ENCODE measurements at regions not wholly inside any gene's neighbourhood (a gene's known extent, or its start where the extent isn't known, plus 50 kb on each side); places are given as distances from the start of the nearest gene placed in this dataset.

DNA sequence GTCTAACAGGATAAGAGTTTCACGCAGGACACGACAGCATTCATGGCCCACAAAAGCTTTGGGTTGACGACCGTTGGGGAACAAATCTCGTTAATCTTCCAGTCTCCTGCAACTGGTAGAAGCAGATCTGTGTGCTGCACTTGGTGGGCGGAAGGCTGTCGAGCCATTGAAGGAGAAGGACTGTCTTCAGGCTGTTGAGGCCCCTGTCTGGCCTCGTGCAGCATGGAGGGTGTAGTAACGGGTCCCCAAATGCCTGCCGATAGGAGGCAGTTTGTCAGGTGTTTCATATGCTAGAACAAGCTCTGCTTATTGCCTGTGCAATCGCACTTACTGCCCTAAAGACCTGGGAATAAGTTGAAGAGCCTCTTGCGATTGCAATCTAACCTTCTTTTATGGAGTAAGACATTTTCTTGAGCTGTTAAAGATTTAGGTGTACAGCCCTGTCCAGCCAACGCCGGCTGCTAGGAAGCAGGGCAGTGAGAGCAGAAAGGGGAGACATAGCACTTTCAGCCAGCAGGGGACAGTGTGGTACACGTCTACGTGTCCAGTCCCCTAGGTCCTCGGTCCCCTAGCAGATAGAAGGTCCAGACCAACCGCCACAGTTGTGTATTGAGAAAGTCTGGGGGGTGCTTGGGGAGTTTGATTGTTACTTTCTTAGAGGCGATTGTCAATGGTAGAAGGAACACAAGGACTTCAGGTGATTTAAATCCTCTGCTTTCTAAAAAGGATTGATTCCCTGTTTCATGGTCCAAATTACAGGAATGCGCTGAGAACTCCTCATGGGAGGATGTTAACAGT, 102.3 kb upstream of the TMPRSS2 start:
- peak; percentile 22 for DNase-seq (ENCODE audit: low spot score)

DNA sequence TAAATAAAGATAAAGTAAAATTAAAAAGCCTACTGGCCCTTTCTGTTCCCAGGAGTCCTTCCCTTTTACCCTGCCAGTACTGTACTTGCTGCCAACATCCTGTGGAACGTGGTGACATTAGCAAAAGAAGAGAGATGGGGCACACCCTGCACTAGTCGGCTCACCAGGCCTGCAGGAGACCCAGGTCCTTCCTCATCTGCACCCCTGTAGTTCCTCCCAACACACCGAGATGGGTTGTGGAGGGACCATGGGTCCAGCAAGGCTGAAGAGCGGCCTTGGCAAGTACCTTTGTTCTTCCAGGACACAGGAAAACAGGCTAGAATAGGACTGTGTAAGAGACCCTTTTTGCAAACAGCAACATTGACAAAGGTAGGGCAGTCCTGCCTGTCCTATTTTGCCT, 98.7 kb upstream of the TMPRSS2 start:
- DNase-seq (ENCODE audit: low spot score): no peak

DNA sequence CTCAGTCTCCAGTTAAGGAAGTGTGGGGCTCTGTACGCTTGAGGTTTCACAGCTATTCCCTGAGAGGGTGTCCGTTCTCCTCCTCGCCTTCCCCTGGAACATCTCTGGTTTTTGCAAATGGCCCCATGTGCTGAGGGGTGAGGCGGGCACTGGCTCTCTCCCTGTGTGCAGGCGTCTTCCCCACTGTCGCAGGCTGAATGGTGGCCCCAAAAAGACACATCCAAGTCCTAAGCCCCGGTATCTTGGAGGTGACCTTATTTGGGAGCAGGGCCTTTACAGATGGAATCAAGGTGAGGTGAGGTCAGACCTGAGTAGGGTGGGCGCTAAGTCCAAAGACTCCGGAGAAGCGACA, 98.0 kb upstream of the TMPRSS2 start:
- no peak for DNase-seq (ENCODE audit: low spot score)

DNA sequence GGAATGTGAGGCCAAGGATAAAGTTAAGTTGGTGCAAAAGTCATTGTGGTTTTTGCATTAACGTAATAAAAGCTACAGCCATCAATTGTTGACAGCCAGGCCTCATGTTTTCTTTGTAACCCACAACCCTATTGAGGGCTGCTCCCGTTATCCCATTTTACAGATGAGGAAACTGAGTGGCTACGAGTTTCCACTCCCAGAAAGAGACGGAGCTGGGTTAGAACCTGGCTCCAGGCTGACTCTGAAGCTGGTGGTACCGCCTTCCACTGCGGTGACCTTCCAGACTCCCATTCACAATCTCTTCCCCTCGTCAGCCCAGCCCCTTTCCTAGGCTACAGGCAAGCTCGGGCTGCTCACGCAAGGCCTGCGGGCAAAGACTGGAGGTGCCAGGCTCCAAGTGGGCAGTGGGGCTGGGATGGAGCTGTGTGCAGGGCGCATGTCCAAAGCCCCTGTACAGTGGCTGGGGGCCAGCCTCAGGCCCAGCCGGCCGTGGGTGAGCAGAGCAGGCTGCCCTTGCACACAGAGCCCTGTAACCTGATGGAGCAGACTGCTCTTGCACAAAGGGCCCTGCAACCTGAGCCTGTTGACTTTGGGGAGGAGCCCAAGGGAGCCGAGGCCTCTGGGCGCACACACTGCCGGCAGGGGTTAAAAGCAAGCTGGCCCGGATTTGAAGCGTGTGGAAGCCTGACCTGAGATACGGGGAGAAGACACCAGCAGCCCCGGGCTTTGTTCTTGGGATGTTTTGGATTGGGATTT, 97.4 kb upstream of the TMPRSS2 start:
- DNase-seq (ENCODE audit: low spot score): no peak

DNA sequence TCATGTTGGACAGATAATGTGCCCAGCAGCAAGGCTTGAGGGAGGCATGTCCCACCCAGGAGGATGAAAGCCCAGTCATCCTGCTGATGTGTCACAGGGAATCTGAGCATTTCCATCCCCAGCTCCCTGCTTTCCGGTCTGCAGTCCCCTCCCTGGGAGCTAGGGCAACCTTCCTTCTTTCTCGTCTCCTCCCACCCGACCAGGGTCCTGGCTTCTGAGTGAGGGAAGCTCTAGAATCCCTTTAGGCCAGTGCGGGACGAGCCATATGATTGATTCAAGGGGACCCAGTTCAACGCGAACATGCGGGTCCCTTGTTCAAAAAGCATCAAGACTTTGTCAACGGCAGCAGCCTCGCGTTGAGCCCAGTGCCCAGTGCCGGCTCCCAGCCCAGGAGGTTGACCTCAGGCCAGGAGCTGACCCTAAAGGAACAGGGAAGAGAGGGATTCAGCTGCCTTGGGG, 96.7 kb upstream of the TMPRSS2 start:
- no peak for DNase-seq (ENCODE audit: low spot score)

DNA sequence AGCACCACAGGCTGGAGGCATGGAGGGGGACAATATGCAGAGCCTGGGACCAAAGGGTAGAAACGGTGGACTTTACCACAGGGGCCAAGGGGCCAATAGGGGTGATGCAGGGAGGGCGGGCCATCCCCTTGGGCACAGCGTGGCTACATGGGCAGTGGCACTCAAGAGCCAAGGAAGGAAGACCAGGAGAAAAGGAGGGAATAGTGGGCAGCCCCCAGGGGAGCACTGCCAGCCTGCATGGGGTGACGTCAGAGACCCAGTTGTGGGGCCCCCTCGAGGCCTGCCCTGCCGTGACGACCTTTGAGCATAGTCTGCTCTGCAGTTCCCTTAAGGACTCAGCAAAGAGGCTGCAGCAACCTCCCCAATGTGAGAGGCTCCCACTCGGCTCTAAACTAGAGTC, 95.5 kb upstream of the TMPRSS2 start:
- DNase-seq (ENCODE audit: low spot score): no peak

DNA sequence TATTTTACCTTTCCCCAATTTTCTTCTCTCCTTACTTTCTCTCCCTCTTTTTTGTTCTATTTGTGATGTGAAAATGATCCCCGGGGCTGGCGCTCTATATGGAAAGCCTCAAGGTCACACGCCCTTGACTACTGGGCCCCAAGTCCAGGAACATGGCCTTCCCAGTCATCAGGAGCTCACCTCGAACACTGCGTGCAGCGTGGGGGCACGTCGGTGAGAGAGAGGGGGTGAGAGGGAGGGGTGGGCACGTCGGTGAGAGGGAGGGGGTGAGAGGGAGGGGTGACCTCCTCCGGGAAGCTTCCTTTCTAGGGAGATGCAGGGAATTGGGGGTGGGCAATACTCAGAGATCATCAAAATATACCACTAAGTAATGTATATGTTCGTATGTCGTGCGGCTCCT, 94.6 kb upstream of the TMPRSS2 start:
- no peak for DNase-seq (ENCODE audit: low spot score)

DNA sequence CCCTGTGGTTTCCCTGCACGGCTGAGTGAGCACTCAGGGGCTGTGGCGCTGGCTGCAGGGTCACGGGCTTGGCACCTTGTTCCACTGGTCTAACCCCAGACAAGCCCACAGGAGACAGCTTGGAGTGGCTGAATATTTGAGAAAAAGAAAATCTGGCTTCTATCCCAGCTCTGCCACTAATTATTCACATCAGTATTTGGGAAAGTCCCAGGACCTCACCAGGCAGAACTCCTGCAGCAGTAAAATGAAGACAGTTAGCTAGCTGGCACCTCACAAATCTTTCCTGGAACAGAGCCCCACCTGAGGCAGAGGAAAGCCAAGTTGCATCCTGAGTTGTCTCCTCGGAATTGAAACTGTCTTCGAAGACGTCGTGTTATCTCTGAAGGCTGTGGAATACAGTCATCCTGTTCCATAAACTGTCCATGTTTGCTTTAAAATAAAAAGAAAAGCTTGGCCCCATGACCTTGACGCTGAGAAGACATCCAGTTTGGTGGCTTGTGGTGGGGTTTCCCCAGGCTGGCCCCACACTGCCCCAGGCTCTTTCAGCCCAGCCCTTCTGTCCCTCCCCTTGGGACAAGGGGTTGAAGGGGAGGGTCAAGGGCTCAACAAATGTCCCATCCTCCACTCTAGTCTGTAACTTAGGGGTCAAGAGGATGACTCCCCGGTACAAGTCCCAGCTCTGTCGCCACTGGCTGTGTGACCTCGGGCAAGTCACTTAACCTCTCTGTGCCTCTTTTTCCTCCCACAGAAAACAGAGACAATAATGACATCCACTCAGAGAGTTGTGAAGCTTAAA, 93.8 kb upstream of the TMPRSS2 start:
- no peak for DNase-seq (ENCODE audit: low spot score)

DNA sequence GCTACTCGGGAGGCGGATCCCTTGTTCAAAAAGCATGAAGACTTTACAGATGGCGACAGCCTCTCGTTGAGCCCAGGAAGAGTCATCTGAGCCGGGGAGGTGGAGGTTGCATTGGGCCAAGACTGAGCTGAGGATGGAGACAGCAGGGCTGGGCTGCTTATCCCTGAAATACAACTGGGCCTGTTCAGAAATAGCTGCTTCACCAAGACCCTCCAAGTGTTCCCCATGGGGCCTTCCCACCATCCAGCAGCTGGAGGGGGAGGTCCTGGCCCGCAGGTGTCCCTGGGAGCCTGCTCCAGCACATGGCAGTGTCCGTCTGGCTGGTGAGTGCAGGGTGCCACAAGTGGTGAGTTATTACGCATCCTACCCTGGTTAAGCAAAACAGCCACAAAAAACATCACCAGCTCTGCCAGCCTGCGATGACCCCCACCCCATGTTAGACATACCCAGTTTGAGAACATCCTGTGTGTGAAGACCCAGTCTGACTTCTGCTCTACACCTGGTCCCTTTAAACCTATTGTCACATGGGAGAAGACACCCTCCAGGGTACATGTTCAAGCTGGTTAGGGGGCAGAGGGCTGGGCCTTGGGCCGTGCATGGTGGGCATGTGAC, 93.1 kb upstream of the TMPRSS2 start:
- no peak for DNase-seq (ENCODE audit: low spot score)

DNA sequence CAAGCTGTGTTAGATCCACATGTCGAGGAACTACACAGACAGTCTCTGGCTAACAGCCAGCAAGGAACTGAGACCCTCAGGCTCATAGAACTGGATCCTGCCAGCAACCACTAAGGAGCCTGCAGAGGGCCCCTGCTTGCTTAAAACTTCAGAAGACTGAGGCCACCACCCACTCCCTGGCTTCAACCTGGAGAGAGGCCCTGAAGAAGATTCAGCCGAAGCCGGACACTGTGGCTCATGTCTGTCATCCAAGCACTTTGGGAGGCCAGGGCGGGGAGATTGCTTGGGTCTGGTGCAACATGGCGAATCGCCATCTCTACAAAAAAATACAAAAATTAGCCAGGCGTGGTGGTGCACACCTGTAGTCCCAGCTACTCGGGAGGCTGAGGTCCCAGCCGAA, 92.6 kb upstream of the TMPRSS2 start:
- no peak for DNase-seq (ENCODE audit: low spot score)

DNA sequence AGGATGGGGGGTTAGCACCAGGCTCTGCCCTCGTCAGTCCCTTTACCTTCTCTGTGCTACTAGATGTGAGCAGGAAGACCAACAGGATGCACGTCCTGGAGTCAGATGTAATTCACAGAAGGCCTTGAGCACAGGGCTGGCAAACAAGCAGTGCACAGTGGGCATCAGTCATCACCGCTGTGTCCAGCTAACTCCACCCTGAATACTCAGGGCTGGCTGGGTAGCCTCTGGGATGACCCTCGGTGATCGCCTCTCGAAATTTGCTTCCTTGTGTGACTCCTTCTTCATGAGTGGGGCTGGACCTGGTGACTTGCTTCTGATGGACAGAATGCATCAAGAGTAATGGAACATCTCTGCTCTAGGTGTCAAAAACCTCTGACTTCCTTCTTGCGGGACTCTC, 92.2 kb upstream of the TMPRSS2 start:
- no peak for DNase-seq (ENCODE audit: low spot score)

DNA sequence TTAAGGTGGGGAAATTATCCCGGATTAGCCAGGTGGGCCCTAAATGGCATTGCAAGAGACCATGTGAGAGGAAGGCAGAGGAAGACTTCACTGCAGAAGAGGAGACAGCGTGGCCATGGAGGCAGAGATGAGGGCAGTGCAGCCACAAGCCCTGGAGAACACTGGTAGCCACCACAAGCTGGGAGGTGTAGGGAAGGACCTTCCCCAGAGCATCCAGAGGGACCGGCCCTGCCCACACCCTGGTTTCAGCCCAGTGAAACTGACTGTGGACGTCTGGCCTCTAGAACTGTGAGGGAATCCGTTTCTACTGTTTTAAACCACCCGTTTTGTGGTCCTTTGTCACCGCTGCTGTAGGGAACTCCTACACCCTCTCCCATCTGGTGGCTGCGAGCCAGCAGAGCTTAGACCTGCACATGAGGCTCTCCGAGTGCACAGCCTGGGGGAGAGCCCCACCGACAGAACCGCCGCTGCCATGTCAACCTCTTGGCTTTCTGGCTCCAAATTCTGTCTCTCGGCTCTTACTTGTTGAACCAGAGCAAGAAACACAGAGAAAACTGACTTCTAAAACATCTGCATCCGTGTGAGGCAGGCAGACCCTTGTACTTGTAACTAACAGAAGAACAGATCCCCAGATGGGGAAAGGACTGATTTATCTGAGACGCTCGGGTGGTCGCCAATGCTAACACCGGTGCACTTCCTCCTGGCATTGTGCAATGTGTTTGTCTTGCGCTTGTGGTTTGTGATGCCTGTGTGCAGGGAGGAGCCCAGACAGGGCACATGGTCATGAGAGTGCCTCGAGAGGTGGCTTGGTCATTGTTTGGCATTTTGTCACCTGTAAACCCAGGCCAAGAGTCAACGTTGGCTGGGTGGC, 90.8 kb upstream of the TMPRSS2 start:
- no peak for DNase-seq (ENCODE audit: low spot score)

DNA sequence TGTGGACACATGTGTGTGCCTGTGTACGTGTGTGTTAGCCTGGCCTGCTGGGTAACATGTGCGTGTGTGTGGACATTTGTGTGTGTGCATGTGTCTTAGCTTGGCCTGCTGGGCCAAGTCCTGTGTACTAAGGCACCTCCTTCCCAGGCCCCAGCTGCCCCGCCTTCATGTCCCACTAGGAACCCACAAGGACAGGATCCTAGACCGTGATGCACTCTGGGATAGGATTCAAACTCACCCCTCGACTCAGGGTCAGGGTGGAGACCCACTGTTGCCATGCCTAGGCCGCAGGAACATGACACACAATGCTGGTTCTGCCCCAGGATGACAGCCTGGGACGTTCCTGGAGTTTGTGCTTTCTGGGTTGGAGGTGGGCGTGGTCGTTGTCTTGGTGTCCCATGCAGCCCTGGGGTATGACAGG, 89.9 kb upstream of the TMPRSS2 start:
- no peak for DNase-seq (ENCODE audit: low spot score)

DNA sequence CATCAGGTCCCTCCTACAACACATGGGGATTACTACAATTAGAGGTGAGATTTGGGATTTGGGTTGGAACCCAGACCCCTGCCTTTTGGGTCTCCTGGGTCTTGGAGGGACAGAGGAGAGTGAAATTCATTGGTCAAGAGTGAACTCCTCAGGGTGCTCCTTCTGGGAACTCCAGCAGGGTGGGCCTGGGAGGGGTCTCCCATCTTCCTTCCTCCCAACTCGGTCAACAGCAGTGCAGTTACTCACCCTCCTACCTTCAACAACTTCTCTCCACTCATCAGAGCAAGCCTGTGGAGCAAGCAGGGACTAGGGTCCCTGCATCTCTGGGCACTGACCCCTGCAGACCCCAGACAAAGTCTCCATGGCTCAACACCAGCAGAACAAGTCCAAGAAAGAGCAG, 89.3 kb upstream of the TMPRSS2 start:
- no peak for DNase-seq (ENCODE audit: low spot score)

DNA sequence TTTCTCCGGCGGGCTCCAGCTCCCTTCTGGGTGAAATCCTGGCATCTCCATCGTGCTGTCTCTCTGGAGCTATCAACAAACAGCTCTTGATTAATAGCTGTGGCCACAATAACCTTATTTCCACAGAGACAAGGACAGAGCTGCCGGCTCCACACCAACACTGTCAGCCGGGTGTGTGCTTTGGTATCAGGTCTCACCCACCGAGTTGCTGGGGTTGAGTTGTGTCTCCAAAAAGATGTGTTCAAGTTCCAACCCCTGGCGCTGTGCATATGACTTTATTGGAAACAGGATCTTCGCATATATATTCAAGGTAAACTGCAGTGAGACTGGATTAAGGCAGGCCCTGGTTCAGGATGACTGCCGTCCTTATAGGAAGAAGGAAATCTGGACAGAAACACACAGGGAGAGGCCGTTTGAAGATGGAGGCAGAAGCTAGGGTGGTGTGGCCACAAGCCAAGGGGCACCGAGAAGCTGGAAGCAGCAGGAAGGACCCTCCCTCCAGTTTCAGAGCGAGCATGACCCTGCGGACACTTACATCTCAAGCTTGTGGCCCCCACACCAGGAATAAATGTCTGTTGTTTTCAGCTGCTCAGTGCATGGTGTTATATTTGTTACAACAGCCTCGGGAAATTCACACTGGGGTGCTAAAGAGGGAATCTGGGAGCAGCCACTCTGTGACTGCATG, 88.4 kb upstream of the TMPRSS2 start:
- DNase-seq (ENCODE audit: low spot score): no peak

DNA sequence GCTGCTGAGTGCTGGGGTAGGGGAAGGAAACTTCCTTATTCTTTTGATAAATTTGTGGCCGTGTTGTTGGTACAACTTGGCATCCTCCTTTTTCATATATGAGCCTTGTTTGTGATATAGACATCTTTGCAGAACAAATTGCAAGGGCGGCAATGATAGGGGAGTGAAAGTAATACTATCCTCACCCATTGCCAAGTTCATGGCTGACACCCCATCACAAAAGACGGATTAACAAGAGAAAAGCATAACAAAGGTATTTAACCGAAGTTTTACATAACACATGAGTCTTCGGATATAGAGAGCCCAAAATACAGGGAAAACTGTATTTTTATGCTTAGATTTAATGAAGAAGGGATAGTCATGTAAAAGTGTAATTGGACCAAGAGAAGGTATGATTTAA, 86.3 kb upstream of the TMPRSS2 start:
- no peak for DNase-seq (ENCODE audit: low spot score)

DNA sequence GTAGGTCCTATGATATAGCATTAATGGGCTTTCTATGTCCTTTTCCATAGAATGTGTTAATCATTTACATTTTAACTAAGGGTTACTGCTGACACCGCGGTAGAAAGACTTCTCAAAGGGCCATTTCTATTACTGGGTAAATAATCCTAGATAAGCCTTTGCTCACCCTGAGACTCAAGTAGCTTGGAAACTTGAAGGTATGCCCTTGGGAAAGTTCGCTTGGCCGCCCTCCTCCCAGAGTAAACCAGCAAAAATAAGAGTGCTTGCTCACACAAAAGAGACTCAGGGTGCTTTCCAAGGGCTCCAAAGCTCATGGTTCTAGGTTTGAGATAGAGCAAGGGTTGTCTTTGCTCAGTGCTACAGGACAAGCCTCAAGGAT, 85.8 kb upstream of the TMPRSS2 start:
- DNase-seq (ENCODE audit: low spot score): no peak

DNA sequence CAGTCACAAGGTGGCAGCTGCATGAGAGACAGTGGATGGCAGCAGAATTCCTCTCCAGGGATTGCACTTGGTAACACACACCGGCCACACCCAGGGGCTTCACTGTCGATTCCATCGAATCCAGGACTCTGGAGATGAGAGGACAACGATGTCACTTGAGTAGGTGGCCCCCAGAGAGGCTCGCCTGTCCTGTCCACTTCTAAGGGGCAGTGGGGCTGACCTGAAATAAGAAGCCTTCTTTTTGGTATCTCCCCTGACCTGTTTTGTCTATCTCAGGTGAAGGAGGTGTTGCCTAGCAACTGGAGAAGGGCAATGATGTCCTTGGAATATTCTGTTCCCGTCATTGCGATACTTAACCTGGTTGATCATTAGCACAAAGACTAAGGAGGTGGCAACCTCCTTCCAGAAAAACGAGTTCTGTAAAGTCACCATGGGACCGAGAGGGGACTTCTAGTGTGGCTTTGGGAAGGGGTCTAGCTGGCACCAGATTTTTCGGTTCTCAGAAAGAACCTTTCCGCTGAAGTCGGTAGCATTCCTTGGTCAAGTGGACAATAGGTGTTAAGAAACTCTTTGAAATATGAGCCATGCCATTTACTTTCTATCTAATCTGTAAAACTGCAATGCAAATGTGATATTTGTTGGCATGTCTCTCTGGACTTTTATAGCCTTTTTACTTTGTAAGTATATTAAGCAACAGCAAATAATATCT, 85.2 kb upstream of the TMPRSS2 start:
- DNase-seq (ENCODE audit: low spot score): no peak

DNA sequence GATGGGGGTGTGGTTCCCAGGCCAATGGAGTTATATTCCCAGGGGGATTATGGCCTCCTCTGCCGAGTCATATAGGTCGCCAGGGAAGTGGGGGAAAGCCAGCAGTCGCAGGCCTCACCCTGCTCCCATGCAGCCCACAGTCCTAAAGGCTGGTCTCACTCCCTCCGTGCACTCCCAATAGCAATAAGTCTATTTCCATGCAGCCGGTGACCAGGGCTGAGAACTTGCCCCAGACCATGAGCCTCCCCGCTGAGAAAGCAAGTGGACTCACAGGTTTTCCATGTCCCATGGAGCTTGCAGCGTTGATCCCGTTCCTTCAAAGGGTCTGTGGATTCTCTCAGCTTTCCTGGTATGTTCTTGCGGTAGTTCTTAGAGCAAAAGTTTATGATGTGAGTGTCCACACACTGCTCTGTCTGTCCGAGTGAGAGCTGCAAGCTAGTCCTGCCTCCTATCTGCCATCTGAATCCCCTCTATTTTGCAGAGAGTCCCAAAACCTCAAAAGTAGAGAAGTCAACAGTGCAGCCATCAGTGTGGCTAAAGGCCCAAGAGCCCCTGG, 81.7 kb upstream of the TMPRSS2 start:
- no peak for DNase-seq (ENCODE audit: low spot score)

DNA sequence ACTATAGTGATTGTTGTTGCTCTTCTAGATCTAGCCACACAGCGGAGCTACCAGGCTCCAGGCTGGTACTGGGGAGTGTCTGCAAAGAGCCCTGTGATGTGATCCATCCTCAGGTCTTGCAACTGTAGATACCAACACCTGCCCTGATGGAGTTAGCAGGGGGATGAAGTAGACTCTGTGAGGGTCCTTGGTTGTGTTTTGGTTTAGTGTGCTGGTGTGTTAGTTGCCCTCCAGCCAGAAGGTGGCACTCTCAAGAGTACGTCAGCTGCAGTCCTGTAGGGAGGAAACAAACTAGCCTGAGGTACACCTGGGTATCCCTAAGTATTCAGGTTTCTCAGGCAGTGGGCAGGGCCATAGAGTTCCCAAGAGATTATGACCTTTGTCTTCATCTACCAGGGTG, 81.2 kb upstream of the TMPRSS2 start:
- DNase-seq (ENCODE audit: low spot score): no peak
